ENCODE measurements at regions not wholly inside any gene's neighbourhood (a gene's known extent, or its start where the extent isn't known, plus 50 kb on each side); places are given as distances from the start of the nearest gene placed in this dataset.

GRCh38 chr3:135314237-135314636 is 519.2 kb downstream of the EPHB1 start:
- H3K27me3 ChIP-seq (ENCODE audit: control insufficient read depth in 2 of 2, insufficient read depth in 2 of 2, low read length in 2 of 2) = no peaks in the 10 kb centered on the region
- no peaks in the 10 kb centered on the region for H3K27me3 Mint-ChIP-seq (ENCODE audit: low read depth in 3 of 3)
- H3K79me2 ChIP-seq (ENCODE audit: insufficient read depth, low read length) = no peaks in the 10 kb centered on the region
- H3K27ac ChIP-seq (ENCODE audit: low read depth in 1 of 2, low read length in 2 of 2) = no peak overlapping the region
- no peaks in the 10 kb centered on the region for H3K4me1 ChIP-seq (ENCODE audit: control insufficient read depth in 1 of 2, insufficient read depth in 2 of 2, low read length in 2 of 2)
- no peak overlapping the region for H3K4me3 ChIP-seq (replicated peaks in 1 of 3; ENCODE audit: low read depth in 2 of 3, low read length in 3 of 3)
- no peak overlapping the region for H3K27ac Mint-ChIP-seq
- H3K4me2 ChIP-seq (replicated peaks; ENCODE audit: extremely low read depth, low read length, poor library complexity, severe bottlenecking) = no peak overlapping the region
- H3K36me3 ChIP-seq (replicated peaks in 1 of 2; ENCODE audit: control insufficient read depth in 1 of 2, insufficient read depth in 2 of 2, low read length in 2 of 2) = no peaks in the 10 kb centered on the region
- no peaks in the 10 kb centered on the region for H3K36me3 Mint-ChIP-seq
- WGBS (ENCODE audit: insufficient coverage) = no CpG with 5 or more reads among the region's 1 CpG
- no peak overlapping the region for H3K9ac ChIP-seq (ENCODE audit: insufficient read depth, low read length, poor library complexity, severe bottlenecking)
- no peak overlapping the region for H2AFZ ChIP-seq (ENCODE audit: insufficient read depth, low read depth, low read length, poor library complexity, severe bottlenecking)
- no peak for TF ChIP-seq CTCF (IDR thresholded peaks at IDR 0.05)
- no peak overlapping the region for H3K4me3 Mint-ChIP-seq
- H3K9me3 Mint-ChIP-seq = peaks cover 0 to 6% (median 3%) of the 10 kb centered on the region in 7 donors
- no peaks in the 10 kb centered on the region for H3K4me1 Mint-ChIP-seq
- no peaks in the 10 kb centered on the region for H4K20me1 ChIP-seq (ENCODE audit: insufficient read depth, low read length)
- H3K9me3 ChIP-seq (replicated peaks in 1 of 2; ENCODE audit: control insufficient read depth in 1 of 2, insufficient read depth in 1 of 2, low read length in 2 of 2) = no peaks in the 10 kb centered on the region
- intact Hi-C loops (cut with micrococcal nuclease) = no loop called here
- no peak for DNase-seq

GRCh38 chr3:135324301-135324700 is 529.2 kb downstream of the EPHB1 start:
- no CpG with 5 or more reads among the region's 5 CpGs for WGBS (ENCODE audit: insufficient coverage)
- TF ChIP-seq CTCF (IDR thresholded peaks at IDR 0.05) = no peak
- DNase-seq = no peak

More at GRCh38 chr3:135324301-135324700, 529.2 kb downstream of the EPHB1 start:
- intact Hi-C loops (cut with micrococcal nuclease) = no loop called here
- H3K4me3 Mint-ChIP-seq = no peak overlapping the region
- no peak overlapping the region for H3K9ac ChIP-seq (ENCODE audit: insufficient read depth, low read length, poor library complexity, severe bottlenecking)
- no peaks in the 10 kb centered on the region for H3K36me3 Mint-ChIP-seq
- H4K20me1 ChIP-seq (ENCODE audit: insufficient read depth, low read length) = no peaks in the 10 kb centered on the region
- H3K9me3 Mint-ChIP-seq = peaks cover 0 to 9% (median 5%) of the 10 kb centered on the region in 7 donors
- H3K36me3 ChIP-seq (replicated peaks in 1 of 2; ENCODE audit: control insufficient read depth in 1 of 2, insufficient read depth in 2 of 2, low read length in 2 of 2) = no peaks in the 10 kb centered on the region
- H3K27ac ChIP-seq (ENCODE audit: low read depth in 1 of 2, low read length in 2 of 2) = no peak overlapping the region
- H3K4me1 ChIP-seq (ENCODE audit: control insufficient read depth in 1 of 2, insufficient read depth in 2 of 2, low read length in 2 of 2) = no peaks in the 10 kb centered on the region
- no peak overlapping the region for H3K27ac Mint-ChIP-seq
- no peaks in the 10 kb centered on the region for H3K9me3 ChIP-seq (replicated peaks in 1 of 2; ENCODE audit: control insufficient read depth in 1 of 2, insufficient read depth in 1 of 2, low read length in 2 of 2)
- H2AFZ ChIP-seq (ENCODE audit: insufficient read depth, low read depth, low read length, poor library complexity, severe bottlenecking) = no peak overlapping the region
- no peak overlapping the region for H3K4me2 ChIP-seq (replicated peaks; ENCODE audit: extremely low read depth, low read length, poor library complexity, severe bottlenecking)
- no peaks in the 10 kb centered on the region for H3K4me1 Mint-ChIP-seq
- peaks cover 0 to 2% (median 0%) of the 10 kb centered on the region in 3 donors for H3K27me3 Mint-ChIP-seq (ENCODE audit: low read depth in 3 of 3)
- H3K27me3 ChIP-seq (ENCODE audit: control insufficient read depth in 2 of 2, insufficient read depth in 2 of 2, low read length in 2 of 2) = no peaks in the 10 kb centered on the region
- no peaks in the 10 kb centered on the region for H3K79me2 ChIP-seq (ENCODE audit: insufficient read depth, low read length)
- H3K4me3 ChIP-seq (replicated peaks in 1 of 3; ENCODE audit: low read depth in 2 of 3, low read length in 3 of 3) = no peak overlapping the region
